ENCODE measurements at regions not wholly inside any gene's neighbourhood (a gene's known extent, or its start where the extent isn't known, plus 50 kb on each side); places are given as distances from the start of the nearest gene placed in this dataset.
"Not testable (repeated sequence)": the region's sequence is repeated elsewhere in the genome, so short reads cannot be mapped to it uniquely, and the experiment has no call there.

- ChIA-PET POLR2A (no interaction called here), CTCF (interaction anchor here (1.0 kb wide), 1 partner anchor 11 kb away, joined by 4 read pairs; no protein-coding TSS in a partner anchor)
- Mint-ChIP-seq H3K4me1 (ENCODE audit: low read depth) (peaks cover 4% of the 10 kb centered on the region), H3K36me3 (ENCODE audit: low read depth) (peaks cover 6% of the 10 kb centered on the region), H3K9me3 (peaks cover 31% of the 10 kb centered on the region), H3K4me3 (no peak overlapping the region), H3K27ac (no peak overlapping the region), H3K27me3 (no peaks in the 10 kb centered on the region)
- ATAC-seq (no peak), DNase-seq (no peak)
- no peak for TF ChIP-seq CTCF (IDR thresholded peaks at IDR 0.05)
- intact Hi-C loops (cut with micrococcal nuclease), result no loop called here
Observed at GRCh38 chr12:47473091-47473490, 232.7 kb downstream of the RPAP3 start.

- DNase-seq; ATAC-seq; H3K27me3 Mint-ChIP-seq; H3K27ac Mint-ChIP-seq; intact Hi-C loops (cut with micrococcal nuclease); H3K4me1 Mint-ChIP-seq (ENCODE audit: low read depth); POLR2A ChIA-PET; H3K9me3 Mint-ChIP-seq; CTCF ChIA-PET; H3K4me3 Mint-ChIP-seq; H3K36me3 Mint-ChIP-seq (ENCODE audit: low read depth): not testable (repeated sequence)
Observed at GRCh38 chr12:47470349-47470748, 235.5 kb downstream of the RPAP3 start.

GRCh38 chr12:47463918-47464317 lies 241.9 kb downstream of the RPAP3 start:
- intact Hi-C loops (cut with micrococcal nuclease); DNase-seq; H3K36me3 Mint-ChIP-seq (ENCODE audit: low read depth); H3K27ac Mint-ChIP-seq; H3K4me3 Mint-ChIP-seq; H3K27me3 Mint-ChIP-seq; POLR2A ChIA-PET; H3K4me1 Mint-ChIP-seq (ENCODE audit: low read depth); CTCF ChIA-PET; ATAC-seq: not testable (repeated sequence)
- peaks cover 14% of the 10 kb centered on the region for H3K9me3 Mint-ChIP-seq

GRCh38 chr12:47458279-47458678 lies 247.6 kb downstream of the RPAP3 start:
- Mint-ChIP-seq H3K36me3 (ENCODE audit: low read depth) (peaks cover 4% of the 10 kb centered on the region), H3K9me3 (peaks cover 20% of the 10 kb centered on the region), H3K4me3 (no peak overlapping the region), H3K27me3 (no peaks in the 10 kb centered on the region), H3K4me1 (ENCODE audit: low read depth) (peaks cover 3% of the 10 kb centered on the region), H3K27ac (no peak overlapping the region)
- TF ChIP-seq CTCF (IDR thresholded peaks at IDR 0.05), result no peak
- CTCF ChIA-PET, result interaction anchor here (0.8 kb wide), 1 partner anchor 229 kb away, joined by 3 read pairs; no protein-coding TSS in a partner anchor
- intact Hi-C loops (cut with micrococcal nuclease), result no loop called here
- DNase-seq (no peak), ATAC-seq (no peak)
- POLR2A ChIA-PET, result no interaction called here

GRCh38 chr12:47449797-47450196 lies 256.0 kb downstream of the RPAP3 start:
- ChIA-PET CTCF (no interaction called here), POLR2A (no interaction called here)
- H3K27me3 Mint-ChIP-seq, result no peaks in the 10 kb centered on the region
- H3K4me3 Mint-ChIP-seq, result no peak overlapping the region
- H3K4me1 Mint-ChIP-seq (ENCODE audit: low read depth), result no peaks in the 10 kb centered on the region
- TF ChIP-seq CTCF (IDR thresholded peaks at IDR 0.05), result no peak
- H3K9me3 Mint-ChIP-seq, result peaks cover 4% of the 10 kb centered on the region
- H3K27ac Mint-ChIP-seq, result no peak overlapping the region
- intact Hi-C loops (cut with micrococcal nuclease), result no loop called here
- no peak for ATAC-seq
- H3K36me3 Mint-ChIP-seq (ENCODE audit: low read depth), result no peaks in the 10 kb centered on the region
- DNase-seq, result no peak

- CTCF ChIA-PET, result interaction anchor here (1.1 kb wide), 1 partner anchor 8 kb away, joined by 3 read pairs; no protein-coding TSS in a partner anchor
- POLR2A ChIA-PET, result no interaction called here
- H3K27me3 Mint-ChIP-seq, result no peaks in the 10 kb centered on the region
- no peak overlapping the region for H3K27ac Mint-ChIP-seq
- no peak for TF ChIP-seq CTCF (IDR thresholded peaks at IDR 0.05)
- intact Hi-C loops (cut with micrococcal nuclease), result no loop called here
- DNase-seq (no peak), ATAC-seq (no peak)
- no peak overlapping the region for H3K4me3 Mint-ChIP-seq
- no peaks in the 10 kb centered on the region for H3K36me3 Mint-ChIP-seq (ENCODE audit: low read depth)
- H3K4me1 Mint-ChIP-seq (ENCODE audit: low read depth), result no peaks in the 10 kb centered on the region
- H3K9me3 Mint-ChIP-seq, result peaks cover 41% of the 10 kb centered on the region
Observed at GRCh38 chr12:47442310-47442709, 263.5 kb downstream of the RPAP3 start.

Data from activated CD8-positive, alpha-beta T cell treated with anti-CD3 and anti-CD28 coated beads for 36 hours (primary cell).